Large intestine (tissue), 3 donors: ENCODE measurements at regions not wholly inside any gene's neighbourhood (a gene's known extent, or its start where the extent isn't known, plus 50 kb on each side); places are given as distances from the start of the nearest gene placed in this dataset.
"Not testable (repeated sequence)": the region's sequence is repeated elsewhere in the genome, so short reads cannot be mapped to it uniquely, and the experiment has no call there.

Source experiments
- DNase-seq, 2 donors: peaks; one replicate each; pipeline versions ENCODE4 v3.0.0 to v3.0.0-alpha.2; 2013
- H3K27ac ChIP-seq: one replicate; pipeline ENCODE4 v1.5.1; 2013; ENCODE audit warnings: low read length
- H3K27me3 ChIP-seq: 2 replicates; pipeline ENCODE4 v1.6.1; 2013; ENCODE audit warnings: low read length; ENCODE audit not compliant: control insufficient read depth, insufficient read depth
- H3K36me3 ChIP-seq: 2 replicates; pipeline ENCODE4 v1.6.1; 2013; ENCODE audit warnings: low read length; ENCODE audit not compliant: control insufficient read depth, insufficient read depth
- H3K4me1 ChIP-seq: one replicate; pipeline ENCODE4 v1.6.1; 2013; ENCODE audit warnings: low read length; ENCODE audit not compliant: control insufficient read depth, insufficient read depth
- H3K4me3 ChIP-seq: one replicate; pipeline ENCODE4 v1.5.1; 2013; ENCODE audit warnings: low read length
- H3K9me3 ChIP-seq: one replicate; pipeline ENCODE4 v1.6.1; 2013; ENCODE audit warnings: mild to moderate bottlenecking, low read depth, low read length, moderate library complexity; ENCODE audit not compliant: control insufficient read depth
- WGBS: methylation state at CpG from one replicate; pipeline ENCODE4 v1.1.5; 2013; ENCODE audit warnings: low lambda C conversion rate; ENCODE audit not compliant: insufficient coverage; 5-methylcytosine and 5-hydroxymethylcytosine counted together

- H3K27ac ChIP-seq, H3K4me3 ChIP-seq, H3K36me3 ChIP-seq, H3K27me3 ChIP-seq, H3K9me3 ChIP-seq, H3K4me1 ChIP-seq: not testable (repeated sequence)
- WGBS = 54% methylated on average over 2 of the region's 6 CpGs
- peak in 1 of 2 donors; percentile 23 for DNase-seq
Observed at GRCh38 chr13:16113391-16113790, 3068.2 kb downstream of the TUBA3C start.
